GM19452 (cell line): ENCODE measurements at regions not wholly inside any gene's neighbourhood (a gene's known extent, or its start where the extent isn't known, plus 50 kb on each side); places are given as distances from the start of the nearest gene placed in this dataset.
"Not testable (repeated sequence)": the region's sequence is repeated elsewhere in the genome, so short reads cannot be mapped to it uniquely, and the experiment has no call there.

Experiments used
- ATAC-seq: cut with Tn5 transposase; IDR thresholded peaks from one replicate; pipeline ENCODE4 v1.9.1; 2021; ENCODE audit not compliant: unreplicated experiment

- no peak for ATAC-seq
Measured at GRCh38 chr9:30519756-30520155, 1864.7 kb upstream of the ACO1 start.

- no peak for ATAC-seq
Measured at GRCh38 chr9:30522061-30522460, 1862.4 kb upstream of the ACO1 start.

GRCh38 chr9:30522486-30522885 lies 1862.0 kb upstream of the ACO1 start:
- no peak for ATAC-seq

- ATAC-seq = no peak
Measured at GRCh38 chr9:30524311-30524710, 1860.1 kb upstream of the ACO1 start.

- ATAC-seq = no peak
Measured at GRCh38 chr9:30534455-30534854, 1850.0 kb upstream of the ACO1 start.

GRCh38 chr9:30534896-30535295 lies 1849.5 kb upstream of the ACO1 start:
- no peak for ATAC-seq

GRCh38 chr9:30536494-30536893 lies 1847.9 kb upstream of the ACO1 start:
- ATAC-seq = no peak

- ATAC-seq = not testable (repeated sequence)
Measured at GRCh38 chr9:30539696-30540095, 1844.7 kb upstream of the ACO1 start.

- no peak for ATAC-seq
Measured at GRCh38 chr9:30574355-30575151, 1809.9 kb upstream of the ACO1 start.

GRCh38 chr9:30575218-30575617 lies 1809.2 kb upstream of the ACO1 start:
- no peak for ATAC-seq

GRCh38 chr9:30575691-30576090 lies 1808.8 kb upstream of the ACO1 start:
- ATAC-seq = no peak

- no peak for ATAC-seq
Measured at GRCh38 chr9:30579810-30580209, 1804.6 kb upstream of the ACO1 start.

GRCh38 chr9:30582240-30582639 lies 1802.2 kb upstream of the ACO1 start:
- no peak for ATAC-seq

GRCh38 chr9:30584559-30584958 lies 1799.9 kb upstream of the ACO1 start:
- ATAC-seq = no peak

- ATAC-seq = no peak
Measured at GRCh38 chr9:30591461-30591860, 1793.0 kb upstream of the ACO1 start.

- ATAC-seq = no peak
Measured at GRCh38 chr9:30597608-30598007, 1786.8 kb upstream of the ACO1 start.

GRCh38 chr9:30605936-30606335 lies 1778.5 kb upstream of the ACO1 start:
- ATAC-seq = no peak

GRCh38 chr9:30609713-30610112 lies 1774.7 kb upstream of the ACO1 start:
- ATAC-seq = no peak

- not testable (repeated sequence) for ATAC-seq
Measured at GRCh38 chr9:30616782-30617181, 1767.7 kb upstream of the ACO1 start.

GRCh38 chr9:30622561-30622960 lies 1761.9 kb upstream of the ACO1 start:
- no peak for ATAC-seq

GRCh38 chr9:30628915-30629567 lies 1755.4 kb upstream of the ACO1 start:
- no peak for ATAC-seq

- no peak for ATAC-seq
Measured at GRCh38 chr9:30630459-30630858, 1754.0 kb upstream of the ACO1 start.

- not testable (repeated sequence) for ATAC-seq
Measured at GRCh38 chr9:30646639-30647038, 1737.8 kb upstream of the ACO1 start.
